GM23248 (cell line): ENCODE measurements at regions not wholly inside any gene's neighbourhood (a gene's known extent, or its start where the extent isn't known, plus 50 kb on each side); places are given as distances from the start of the nearest gene placed in this dataset.

Experiments
- EZH2 ChIP-seq: fragments of 200-600 bp; sonication (generic); IDR thresholded peaks from 2 replicates; pipeline ENCODE4 v1.6.1; 2018; ENCODE audit warnings: antibody characterized with exemption, mild to moderate bottlenecking; ENCODE audit not compliant: insufficient read depth, poor library complexity, severe bottlenecking
- EZH2phosphoT487 ChIP-seq: fragments of 200-600 bp; sonication (generic); IDR thresholded peaks from 2 replicates; pipeline ENCODE4 v1.6.1; 2018; ENCODE audit warnings: antibody characterized with exemption, moderate library complexity, mild to moderate bottlenecking, low read depth; ENCODE audit not compliant: insufficient read depth

- TF ChIP-seq EZH2phosphoT487 (no peak), EZH2 (no peak)
These were observed 374.5 kb upstream of the DAB2 start for GRCh38 chr5:39799242-39799641.
